ENCODE measurements at regions not wholly inside any gene's neighbourhood (a gene's known extent, or its start where the extent isn't known, plus 50 kb on each side); places are given as distances from the start of the nearest gene placed in this dataset.

GRCh38 chr4:177860171-177860570 is 417.9 kb upstream of the AGA start:
- no peak for TF ChIP-seq POLR2A (IDR thresholded peaks at IDR 0.05)
- TF ChIP-seq CTCF (IDR thresholded peaks at IDR 0.05): no peak
